T-cell (primary cell): ENCODE measurements at regions not wholly inside any gene's neighbourhood (a gene's known extent, or its start where the extent isn't known, plus 50 kb on each side); places are given as distances from the start of the nearest gene placed in this dataset.

Source experiments
- ATAC-seq, 4 experiments: fragments of 200-7000 bp in 3 of 4; fragments of 150-1000 bp in 1 of 4; cut with Tn5 transposase; replicated peaks in 1 of 4; 1 replicate in 3 of 4; 2 replicates in 1 of 4; pipeline ENCODE4 v1.10.0; 2021; ENCODE audit warnings: moderate library complexity in 3 of 4, mild to moderate bottlenecking in 2 of 4, moderate number of reproducible peaks in 1 of 4
- CTCF ChIA-PET, 2 donors: fragments of 300-600 bp; sonication (Branson Sonifier 250); formaldehyde crosslinking; loops; one replicate each; lab custom pipeline; 2022; ENCODE audit warnings: antibody characterized with exemption in 2 of 2; lab: Charles Lee
- POLR2A ChIA-PET, 2 donors: fragments of 300-600 bp; sonication (Branson Sonifier 250); formaldehyde crosslinking; loops; one replicate each; lab custom pipeline; 2022; ENCODE audit warnings: antibody characterized with exemption in 2 of 2; lab: Charles Lee
- DNase-seq, 35 experiments: peaks; one replicate each; pipeline versions ENCODE4 v3.0.0 to v3.0.0-alpha.2; 2013 to 2023
- H3K27ac ChIP-seq: one replicate; pipeline ENCODE4 v1.5.1; 2013; ENCODE audit warnings: low read length
- H3K27me3 ChIP-seq, 2 experiments: replicated peaks in 1 of 2; 1 replicate in 1 of 2; 2 replicates in 1 of 2; pipeline versions ENCODE4 v1.6.1 to v1.7.0; 2013; ENCODE audit warnings: low read length in 1 of 2, mixed read lengths in 1 of 2; ENCODE audit not compliant: control insufficient read depth in 2 of 2, insufficient read depth in 2 of 2; ENCODE audit errors: extremely low read depth in 1 of 2
- H3K36me3 ChIP-seq, 2 donors: 1 replicate in 1 of 2; 2 replicates in 1 of 2; pipeline versions ENCODE4 v1.6.1 to v1.7.0; 2013; ENCODE audit warnings: low read length in 1 of 2; ENCODE audit not compliant: control insufficient read depth in 2 of 2, insufficient read depth in 1 of 2; ENCODE audit errors: extremely low read depth in 1 of 2
- H3K4me1 ChIP-seq, 2 experiments: 1 replicate in 1 of 2; 2 replicates in 1 of 2; pipeline versions ENCODE4 v1.6.1 to v1.7.0; 2013; ENCODE audit warnings: low read length in 2 of 2, mixed read lengths in 1 of 2; ENCODE audit not compliant: insufficient read depth in 2 of 2, control insufficient read depth in 1 of 2; ENCODE audit errors: extremely low read depth in 1 of 2
- H3K4me3 ChIP-seq, 2 donors: 1 replicate in 1 of 2; 2 replicates in 1 of 2; pipeline versions ENCODE4 v1.5.1 to v1.7.0; 2013; ENCODE audit warnings: mild to moderate bottlenecking in 2 of 2, low read length in 1 of 2, moderate library complexity in 1 of 2; ENCODE audit not compliant: control insufficient read depth in 1 of 2; ENCODE audit errors: extremely low read depth in 1 of 2
- H3K9me3 ChIP-seq: 2 replicates; pipeline ENCODE4 v1.7.0; 2013
- H3K27ac Mint-ChIP-seq, 2 donors: one replicate each; pipeline ENCODE4 v1.8.0; 2020 to 2021; ENCODE audit warnings: mild to moderate bottlenecking in 2 of 2, mixed read lengths in 2 of 2
- H3K27me3 Mint-ChIP-seq, 2 donors: one replicate each; pipeline ENCODE4 v1.8.0; 2021 to 2022; ENCODE audit warnings: mixed read lengths in 2 of 2
- H3K36me3 Mint-ChIP-seq: one replicate; pipeline ENCODE4 v1.8.0; 2021; ENCODE audit warnings: mixed read lengths
- H3K4me1 Mint-ChIP-seq, 3 donors: one replicate each; pipeline ENCODE4 v1.8.0; 2020 to 2022; ENCODE audit warnings: mixed read lengths in 3 of 3, mild to moderate bottlenecking in 1 of 3
- H3K4me3 Mint-ChIP-seq, 3 donors: one replicate each; pipeline ENCODE4 v1.8.0; 2020 to 2022; ENCODE audit warnings: mild to moderate bottlenecking in 3 of 3, mixed read lengths in 3 of 3, moderate library complexity in 3 of 3
- H3K9me3 Mint-ChIP-seq, 3 donors: one replicate each; pipeline ENCODE4 v1.8.0; 2020 to 2022; ENCODE audit warnings: mixed read lengths in 3 of 3
- WGBS: methylation state at CpG from one replicate; pipeline ENCODE4 v1.1.5; 2013; ENCODE audit warnings: missing lambda C conversion rate; ENCODE audit not compliant: insufficient coverage; 5-methylcytosine and 5-hydroxymethylcytosine counted together

- Histone ChIP-seq H3K9me3 (no peaks in the 10 kb centered on the region), H3K4me3 (no peak overlapping the region), H3K27ac (no peak overlapping the region), H3K36me3 (no peaks in the 10 kb centered on the region), H3K27me3 (peaks cover 0 to 6% of the 10 kb centered on the region in 2 experiments), H3K4me1 (no peaks in the 10 kb centered on the region)
- DNase-seq (no peak), ATAC-seq (no peak)
- H3K27me3 Mint-ChIP-seq = peaks cover 9 to 28% of the 10 kb centered on the region in 2 donors
- 75% methylated on average over 2 of the region's 8 CpGs for WGBS
- no peak overlapping the region for H3K4me3 Mint-ChIP-seq
- H3K36me3 Mint-ChIP-seq = no peaks in the 10 kb centered on the region
- no peak overlapping the region for H3K27ac Mint-ChIP-seq
- no peaks in the 10 kb centered on the region for H3K9me3 Mint-ChIP-seq
- ChIA-PET POLR2A (no interaction called here), CTCF (no interaction called here)
- no peaks in the 10 kb centered on the region for H3K4me1 Mint-ChIP-seq
Measured at GRCh38 chr15:38868326-38869114, 303.9 kb upstream of the RASGRP1 start.

GRCh38 chr15:38871638-38872037 is 307.0 kb upstream of the RASGRP1 start:
- Mint-ChIP-seq H3K4me3 (no peak overlapping the region), H3K9me3 (no peaks in the 10 kb centered on the region), H3K4me1 (no peaks in the 10 kb centered on the region), H3K27me3 (peaks cover 15 to 28% of the 10 kb centered on the region in 2 donors), H3K27ac (no peak overlapping the region), H3K36me3 (no peaks in the 10 kb centered on the region)
- H3K27me3 ChIP-seq = peaks cover 0 to 6% of the 10 kb centered on the region in 2 experiments
- POLR2A ChIA-PET = no interaction called here
- ATAC-seq (no peak), DNase-seq (no peak)
- WGBS = 100% methylated on average over 1 of the region's 3 CpGs
- H3K36me3 ChIP-seq = no peaks in the 10 kb centered on the region
- no peaks in the 10 kb centered on the region for H3K9me3 ChIP-seq
- CTCF ChIA-PET = no interaction called here
- no peak overlapping the region for H3K4me3 ChIP-seq
- no peak overlapping the region for H3K27ac ChIP-seq
- no peaks in the 10 kb centered on the region for H3K4me1 ChIP-seq

- CTCF ChIA-PET = no interaction called here
- Mint-ChIP-seq H3K9me3 (no peaks in the 10 kb centered on the region), H3K4me3 (no peak overlapping the region), H3K4me1 (no peaks in the 10 kb centered on the region), H3K27me3 (peaks cover 15 to 21% of the 10 kb centered on the region in 2 donors), H3K27ac (no peak overlapping the region), H3K36me3 (no peaks in the 10 kb centered on the region)
- ATAC-seq (no peak), DNase-seq (no peak)
- H3K27ac ChIP-seq = no peak overlapping the region
- no peak overlapping the region for H3K4me3 ChIP-seq
- no peaks in the 10 kb centered on the region for H3K36me3 ChIP-seq
- peaks cover 0 to 6% of the 10 kb centered on the region in 2 experiments for H3K27me3 ChIP-seq
- 89% methylated on average over 4 of the region's 5 CpGs for WGBS
- no peaks in the 10 kb centered on the region for H3K4me1 ChIP-seq
- H3K9me3 ChIP-seq = no peaks in the 10 kb centered on the region
- POLR2A ChIA-PET = no interaction called here
Measured at GRCh38 chr15:38872732-38873131, 308.1 kb upstream of the RASGRP1 start.

- no peaks in the 10 kb centered on the region for H3K4me1 Mint-ChIP-seq
- no peak overlapping the region for H3K4me3 ChIP-seq
- ChIA-PET POLR2A (no interaction called here), CTCF (no interaction called here)
- H3K27me3 Mint-ChIP-seq = peaks cover 15 to 24% of the 10 kb centered on the region in 2 donors
- H3K27ac ChIP-seq = no peak overlapping the region
- DNase-seq = no peak
- H3K27me3 ChIP-seq = peaks cover 0 to 6% of the 10 kb centered on the region in 2 experiments
- H3K36me3 Mint-ChIP-seq = no peaks in the 10 kb centered on the region
- ATAC-seq = no peak
- H3K9me3 Mint-ChIP-seq = no peaks in the 10 kb centered on the region
- no peaks in the 10 kb centered on the region for H3K4me1 ChIP-seq
- no peak overlapping the region for H3K4me3 Mint-ChIP-seq
- H3K36me3 ChIP-seq = no peaks in the 10 kb centered on the region
- WGBS = 75% methylated on average over 2 of the region's 4 CpGs
- no peaks in the 10 kb centered on the region for H3K9me3 ChIP-seq
- no peak overlapping the region for H3K27ac Mint-ChIP-seq
Measured at GRCh38 chr15:38873158-38873557, 308.5 kb upstream of the RASGRP1 start.

- CTCF ChIA-PET = no interaction called here
- Mint-ChIP-seq H3K27ac (no peak overlapping the region), H3K4me3 (no peak overlapping the region), H3K36me3 (no peaks in the 10 kb centered on the region), H3K27me3 (peaks cover 15 to 24% of the 10 kb centered on the region in 2 donors), H3K4me1 (no peaks in the 10 kb centered on the region), H3K9me3 (no peaks in the 10 kb centered on the region)
- POLR2A ChIA-PET = no interaction called here
- WGBS = 95% methylated on average over 4 of the region's 5 CpGs
- ATAC-seq (no peak), DNase-seq (no peak)
- Histone ChIP-seq H3K4me3 (no peak overlapping the region), H3K9me3 (no peaks in the 10 kb centered on the region), H3K36me3 (no peaks in the 10 kb centered on the region), H3K27me3 (peaks cover 0 to 6% of the 10 kb centered on the region in 2 experiments), H3K4me1 (no peaks in the 10 kb centered on the region), H3K27ac (no peak overlapping the region)
Measured at GRCh38 chr15:38874464-38874863, 309.9 kb upstream of the RASGRP1 start.

GRCh38 chr15:38876211-38876610 is 311.6 kb upstream of the RASGRP1 start:
- Histone ChIP-seq H3K4me1 (no peaks in the 10 kb centered on the region), H3K9me3 (no peaks in the 10 kb centered on the region), H3K36me3 (no peaks in the 10 kb centered on the region), H3K4me3 (no peak overlapping the region), H3K27me3 (peaks cover 0 to 6% of the 10 kb centered on the region in 2 experiments), H3K27ac (no peak overlapping the region)
- DNase-seq (no peak), ATAC-seq (no peak)
- ChIA-PET POLR2A (no interaction called here), CTCF (interaction anchor here in 1 of 2 donors (0.7 kb wide), 1 partner anchor 655 kb away, joined by 3 read pairs; no protein-coding TSS in a partner anchor)
- H3K27me3 Mint-ChIP-seq = peaks cover 15 to 16% of the 10 kb centered on the region in 2 donors
- no peak overlapping the region for H3K4me3 Mint-ChIP-seq
- H3K9me3 Mint-ChIP-seq = no peaks in the 10 kb centered on the region
- H3K4me1 Mint-ChIP-seq = no peaks in the 10 kb centered on the region
- H3K36me3 Mint-ChIP-seq = no peaks in the 10 kb centered on the region
- H3K27ac Mint-ChIP-seq = no peak overlapping the region
- 63% methylated on average over 1 of the region's 6 CpGs for WGBS
